Dendritic cell treated with granulocyte-macrophage colony-stimulating factor and Interleukin-4, amounts not matched to agents 40 ng/mL and 50 ng/mL, for 4 days (primary cell): ENCODE measurements at regions not wholly inside any gene's neighbourhood (a gene's known extent, or its start where the extent isn't known, plus 50 kb on each side); places are given as distances from the start of the nearest gene placed in this dataset.

Experiments
- H3K27ac Mint-ChIP-seq: one replicate; pipeline ENCODE4 v1.8.0; 2022; ENCODE audit warnings: mild to moderate bottlenecking, mixed read lengths
- H3K27me3 Mint-ChIP-seq: one replicate; pipeline ENCODE4 v1.8.0; 2022; ENCODE audit warnings: mild to moderate bottlenecking, mixed read lengths
- H3K36me3 Mint-ChIP-seq: one replicate; pipeline ENCODE4 v1.8.0; 2022; ENCODE audit warnings: low read depth, mixed read lengths
- H3K4me1 Mint-ChIP-seq: one replicate; pipeline ENCODE4 v1.8.0; 2022; ENCODE audit warnings: low read depth, mixed read lengths
- H3K4me3 Mint-ChIP-seq: one replicate; pipeline ENCODE4 v1.8.0; 2022; ENCODE audit warnings: mild to moderate bottlenecking, moderate library complexity, mixed read lengths
- H3K9me3 Mint-ChIP-seq: one replicate; pipeline ENCODE4 v1.8.0; 2022; ENCODE audit warnings: mixed read lengths
- intact Hi-C: fragments of 100-400 bp; cut with micrococcal nuclease; formaldehyde crosslinking; loops from one replicate; pipeline ENCODE4 v1.15.0; 2022

DNA sequence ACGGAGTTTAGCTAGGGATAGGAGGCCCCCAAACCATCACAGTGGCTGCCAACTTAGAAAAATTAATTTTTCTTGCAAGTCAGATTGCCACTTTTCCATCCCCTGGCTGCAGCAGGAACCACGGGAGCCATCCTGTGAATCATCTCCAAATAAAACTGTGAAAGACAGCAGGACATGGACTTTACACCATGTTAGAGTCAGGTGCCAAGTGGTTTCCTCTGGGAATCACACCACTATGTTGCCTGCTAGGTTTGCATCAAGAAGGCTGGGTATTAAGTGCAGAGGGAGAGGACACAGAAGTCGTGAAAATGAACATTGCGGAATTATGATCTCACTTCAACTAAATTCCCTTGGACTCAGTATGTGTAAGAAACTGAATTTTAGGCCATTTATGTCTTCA lies 471.3 kb upstream of the GOT2 start:
- no peak overlapping the region for H3K27ac Mint-ChIP-seq
- H3K9me3 Mint-ChIP-seq = no peaks in the 10 kb centered on the region
- H3K4me1 Mint-ChIP-seq = no peaks in the 10 kb centered on the region
- intact Hi-C loops = no loop called here
- no peak overlapping the region for H3K4me3 Mint-ChIP-seq
- H3K27me3 Mint-ChIP-seq = no peaks in the 10 kb centered on the region
- H3K36me3 Mint-ChIP-seq = no peaks in the 10 kb centered on the region

DNA sequence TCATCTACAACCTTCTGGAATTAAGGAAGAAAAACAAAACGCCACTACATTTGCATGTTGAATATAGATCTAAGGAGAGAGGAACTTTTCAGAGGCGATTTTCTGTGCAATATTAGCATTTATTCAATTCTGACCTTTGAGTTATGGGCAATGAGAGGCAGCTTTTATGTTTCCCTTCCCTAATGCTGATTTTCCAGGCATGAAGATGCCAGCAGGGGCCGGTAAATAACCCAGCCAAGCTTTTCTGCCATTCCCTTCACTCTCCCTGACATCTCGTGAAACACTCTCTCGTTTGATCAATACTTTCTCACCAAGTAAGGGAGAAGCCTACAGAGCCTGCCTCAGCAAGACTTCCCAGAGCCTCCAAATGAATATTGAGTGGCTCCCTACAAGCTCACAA lies 470.5 kb upstream of the GOT2 start:
- Mint-ChIP-seq H3K36me3 (no peaks in the 10 kb centered on the region), H3K4me1 (no peaks in the 10 kb centered on the region), H3K27me3 (no peaks in the 10 kb centered on the region), H3K9me3 (no peaks in the 10 kb centered on the region), H3K27ac (no peak overlapping the region), H3K4me3 (no peak overlapping the region)
- intact Hi-C loops = no loop called here

- H3K4me3 Mint-ChIP-seq = no peak overlapping the region
- H3K4me1 Mint-ChIP-seq = no peaks in the 10 kb centered on the region
- intact Hi-C loops = no loop called here
- no peaks in the 10 kb centered on the region for H3K36me3 Mint-ChIP-seq
- no peaks in the 10 kb centered on the region for H3K9me3 Mint-ChIP-seq
- H3K27ac Mint-ChIP-seq = no peak overlapping the region
- H3K27me3 Mint-ChIP-seq = no peaks in the 10 kb centered on the region
These were observed 468.2 kb upstream of the GOT2 start for GRCh38 chr16:59202233-59202862.

GRCh38 chr16:59201821-59202220 lies 467.7 kb upstream of the GOT2 start:
- Mint-ChIP-seq H3K4me3 (no peak overlapping the region), H3K9me3 (no peaks in the 10 kb centered on the region), H3K36me3 (no peaks in the 10 kb centered on the region), H3K27me3 (no peaks in the 10 kb centered on the region), H3K4me1 (no peaks in the 10 kb centered on the region), H3K27ac (no peak overlapping the region)
- intact Hi-C loops = no loop called here

DNA sequence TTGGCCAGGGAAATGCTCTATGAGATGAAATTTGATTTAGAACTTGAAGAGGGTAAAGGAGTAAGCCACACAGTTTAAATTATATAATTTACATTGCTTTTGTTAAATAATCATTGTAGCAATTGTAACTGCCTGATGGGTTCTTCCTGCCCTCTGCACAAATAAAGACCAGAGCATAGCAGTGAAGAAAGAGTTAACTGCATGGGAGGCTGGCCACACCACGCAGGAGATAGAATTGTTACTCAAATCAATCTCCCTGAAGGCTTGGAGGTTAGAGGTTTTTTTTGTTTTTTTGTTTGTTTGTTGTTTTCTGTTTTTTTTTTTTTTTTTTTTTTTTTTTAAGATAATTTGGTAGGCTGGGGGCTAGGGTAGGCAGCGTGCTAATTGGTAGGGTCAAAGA lies 467.0 kb upstream of the GOT2 start:
- no peaks in the 10 kb centered on the region for H3K4me1 Mint-ChIP-seq
- H3K9me3 Mint-ChIP-seq = no peaks in the 10 kb centered on the region
- H3K27me3 Mint-ChIP-seq = no peaks in the 10 kb centered on the region
- no peaks in the 10 kb centered on the region for H3K36me3 Mint-ChIP-seq
- H3K27ac Mint-ChIP-seq = no peak overlapping the region
- H3K4me3 Mint-ChIP-seq = no peak overlapping the region
- intact Hi-C loops = no loop called here

- Mint-ChIP-seq H3K27ac (no peak overlapping the region), H3K36me3 (no peaks in the 10 kb centered on the region), H3K4me3 (no peak overlapping the region), H3K4me1 (no peaks in the 10 kb centered on the region), H3K27me3 (no peaks in the 10 kb centered on the region), H3K9me3 (no peaks in the 10 kb centered on the region)
- intact Hi-C loops = loop anchor here (10.0 kb wide), 1 partner anchor 354 kb away; no protein-coding TSS in a partner anchor
These were observed 464.4 kb upstream of the GOT2 start for GRCh38 chr16:59198487-59198886.

- no peaks in the 10 kb centered on the region for H3K36me3 Mint-ChIP-seq
- no peaks in the 10 kb centered on the region for H3K4me1 Mint-ChIP-seq
- H3K9me3 Mint-ChIP-seq = no peaks in the 10 kb centered on the region
- H3K27me3 Mint-ChIP-seq = no peaks in the 10 kb centered on the region
- no peak overlapping the region for H3K4me3 Mint-ChIP-seq
- H3K27ac Mint-ChIP-seq = no peak overlapping the region
- intact Hi-C loops = loop anchor here (10.0 kb wide), 1 partner anchor 350 kb away; no protein-coding TSS in a partner anchor
These were observed 461.1 kb upstream of the GOT2 start for GRCh38 chr16:59195242-59195641.

DNA sequence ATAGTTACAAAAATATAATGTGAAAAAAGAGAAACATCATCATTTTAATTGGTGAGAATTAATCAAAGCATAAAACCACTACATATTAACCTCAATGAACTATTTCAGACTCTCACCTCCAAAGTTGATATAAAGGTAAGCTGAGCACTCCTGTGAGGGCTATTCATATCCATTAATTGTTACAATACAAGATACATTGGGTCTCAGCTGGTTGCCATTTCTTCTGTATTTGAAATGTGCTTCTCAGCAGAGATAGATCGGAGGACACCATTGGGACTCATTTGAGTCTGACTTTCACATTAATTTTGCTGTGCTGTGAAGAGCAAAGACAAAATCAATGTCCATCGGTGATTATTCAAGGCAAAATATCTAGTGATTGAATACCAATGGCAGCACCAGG lies 459.5 kb upstream of the GOT2 start:
- no peaks in the 10 kb centered on the region for H3K27me3 Mint-ChIP-seq
- H3K4me3 Mint-ChIP-seq = no peak overlapping the region
- intact Hi-C loops = loop anchor here (1.0 to 10.0 kb wide), 2 partner anchors 21 to 349 kb away; no protein-coding TSS in a partner anchor
- no peak overlapping the region for H3K27ac Mint-ChIP-seq
- H3K36me3 Mint-ChIP-seq = no peaks in the 10 kb centered on the region
- H3K4me1 Mint-ChIP-seq = no peaks in the 10 kb centered on the region
- no peaks in the 10 kb centered on the region for H3K9me3 Mint-ChIP-seq

DNA sequence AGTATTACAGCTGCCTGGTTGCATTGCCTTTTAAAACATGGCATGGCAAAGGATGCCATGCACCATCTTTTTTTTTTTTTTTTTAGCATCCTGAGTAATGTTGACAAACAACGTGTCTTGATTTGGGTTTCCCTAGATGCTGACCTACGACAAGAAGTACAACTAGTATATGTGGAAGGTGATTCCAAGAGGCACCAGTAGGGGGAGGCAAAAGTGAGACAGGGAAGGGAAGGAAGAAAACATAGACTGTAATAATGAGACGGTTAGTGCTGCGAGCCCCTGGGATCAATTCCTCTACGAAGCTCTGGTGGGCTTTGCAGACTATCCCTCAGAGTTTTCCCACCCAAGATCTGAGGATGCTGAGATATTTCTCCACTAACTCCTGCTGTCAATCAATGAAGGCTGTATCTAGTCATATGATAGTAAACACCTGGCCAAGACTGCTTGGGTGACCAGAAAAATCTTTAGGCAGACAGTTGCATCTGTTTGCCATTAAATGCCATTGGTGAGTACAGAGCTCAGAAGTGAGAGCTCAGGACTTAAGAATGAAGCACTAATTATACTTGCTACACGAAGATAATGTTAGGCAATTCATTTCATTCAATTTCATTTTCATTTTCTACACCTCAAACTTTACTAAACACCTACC lies 458.6 kb upstream of the GOT2 start:
- no peak overlapping the region for H3K4me3 Mint-ChIP-seq
- no peaks in the 10 kb centered on the region for H3K9me3 Mint-ChIP-seq
- H3K27me3 Mint-ChIP-seq = no peaks in the 10 kb centered on the region
- H3K4me1 Mint-ChIP-seq = no peaks in the 10 kb centered on the region
- H3K36me3 Mint-ChIP-seq = no peaks in the 10 kb centered on the region
- intact Hi-C loops = loop anchor here (10.0 kb wide), 1 partner anchor 348 kb away; no protein-coding TSS in a partner anchor
- no peak overlapping the region for H3K27ac Mint-ChIP-seq

GRCh38 chr16:59190731-59191130 lies 456.6 kb upstream of the GOT2 start:
- no peaks in the 10 kb centered on the region for H3K4me1 Mint-ChIP-seq
- no peaks in the 10 kb centered on the region for H3K9me3 Mint-ChIP-seq
- no peak overlapping the region for H3K4me3 Mint-ChIP-seq
- H3K27me3 Mint-ChIP-seq = no peaks in the 10 kb centered on the region
- no peaks in the 10 kb centered on the region for H3K36me3 Mint-ChIP-seq
- intact Hi-C loops = loop anchor here (10.0 kb wide), 1 partner anchor 346 kb away; no protein-coding TSS in a partner anchor
- H3K27ac Mint-ChIP-seq = no peak overlapping the region

- intact Hi-C loops = no loop called here
- no peaks in the 10 kb centered on the region for H3K4me1 Mint-ChIP-seq
- no peaks in the 10 kb centered on the region for H3K27me3 Mint-ChIP-seq
- no peak overlapping the region for H3K27ac Mint-ChIP-seq
- H3K9me3 Mint-ChIP-seq = no peaks in the 10 kb centered on the region
- no peak overlapping the region for H3K4me3 Mint-ChIP-seq
- no peaks in the 10 kb centered on the region for H3K36me3 Mint-ChIP-seq
These were observed 453.9 kb upstream of the GOT2 start for GRCh38 chr16:59188029-59188428.

DNA sequence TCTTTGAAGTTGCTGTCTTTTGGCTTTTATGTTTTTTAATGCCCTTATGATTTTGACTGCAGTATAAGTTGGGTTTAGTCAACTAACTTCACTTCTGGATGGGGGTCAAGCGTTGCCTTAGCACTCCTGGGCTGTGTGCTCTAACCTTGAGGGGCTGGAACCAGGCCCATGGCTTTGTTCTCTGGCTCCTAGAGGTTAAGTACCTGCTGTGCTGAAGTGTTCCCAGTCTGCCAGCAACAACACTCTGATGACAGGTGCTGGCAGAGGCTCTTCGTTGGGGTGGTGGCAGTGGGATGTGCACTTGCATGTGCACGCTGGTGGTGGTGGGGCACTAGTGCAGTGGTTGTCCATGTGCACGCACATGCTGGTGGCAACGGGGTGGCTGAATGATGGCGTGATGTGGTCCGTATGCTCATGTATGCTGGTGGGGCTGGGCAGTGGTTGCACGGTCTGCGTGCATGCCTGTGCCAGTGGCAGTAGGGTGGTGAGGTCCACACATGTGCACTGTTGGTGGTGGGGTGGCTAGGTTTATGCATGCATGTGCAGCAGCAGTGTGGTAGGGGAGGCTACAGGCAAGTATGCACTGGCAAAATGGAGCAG lies 447.8 kb upstream of the GOT2 start:
- H3K4me1 Mint-ChIP-seq = no peaks in the 10 kb centered on the region

DNA sequence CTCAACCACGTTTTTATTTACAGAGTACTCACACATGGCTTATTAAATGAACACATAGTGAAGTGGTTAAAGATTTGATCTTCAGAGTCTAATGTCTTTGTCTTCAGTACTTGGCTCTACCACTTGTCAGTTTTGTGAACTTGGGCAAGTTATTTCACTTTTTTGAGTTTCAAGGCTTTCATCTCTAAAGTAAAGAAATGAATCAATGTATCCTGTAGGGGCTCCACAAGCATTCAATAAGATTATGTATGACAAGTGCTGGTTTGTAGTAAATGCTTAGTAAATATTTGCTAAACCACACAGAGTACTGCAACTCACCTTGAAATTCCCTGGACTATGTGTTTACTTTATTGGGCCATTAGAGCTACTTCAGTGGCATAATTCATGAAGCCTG lies 446.0 kb upstream of the GOT2 start:
- H3K36me3 Mint-ChIP-seq = no peaks in the 10 kb centered on the region
- H3K27me3 Mint-ChIP-seq = no peaks in the 10 kb centered on the region
- H3K4me1 Mint-ChIP-seq = no peaks in the 10 kb centered on the region
- H3K4me3 Mint-ChIP-seq = no peak overlapping the region
- H3K27ac Mint-ChIP-seq = no peak overlapping the region
- intact Hi-C loops = no loop called here
- H3K9me3 Mint-ChIP-seq = no peaks in the 10 kb centered on the region

More for the DNA sequence above, 447.8 kb upstream of the GOT2 start:
- Mint-ChIP-seq H3K27me3 (no peaks in the 10 kb centered on the region), H3K9me3 (no peaks in the 10 kb centered on the region), H3K27ac (no peak overlapping the region), H3K4me3 (no peak overlapping the region), H3K36me3 (no peaks in the 10 kb centered on the region)
- intact Hi-C loops = no loop called here

GRCh38 chr16:59179446-59180082 lies 445.4 kb upstream of the GOT2 start:
- Mint-ChIP-seq H3K27me3 (no peaks in the 10 kb centered on the region), H3K27ac (no peak overlapping the region), H3K9me3 (no peaks in the 10 kb centered on the region), H3K36me3 (no peaks in the 10 kb centered on the region), H3K4me3 (no peak overlapping the region), H3K4me1 (no peaks in the 10 kb centered on the region)
- intact Hi-C loops = no loop called here
